CD4-positive, alpha-beta T cell treated with Interferon alpha-2 for 1 hour (primary cell): ENCODE measurements at regions not wholly inside any gene's neighbourhood (a gene's known extent, or its start where the extent isn't known, plus 50 kb on each side); places are given as distances from the start of the nearest gene placed in this dataset.
"Not testable (repeated sequence)": the region's sequence is repeated elsewhere in the genome, so short reads cannot be mapped to it uniquely, and the experiment has no call there.

Source experiments
- DNase-seq, 2 donors: peaks; one replicate each; pipeline ENCODE4 v3.0.0-alpha.2; 2020 to 2022

DNA sequence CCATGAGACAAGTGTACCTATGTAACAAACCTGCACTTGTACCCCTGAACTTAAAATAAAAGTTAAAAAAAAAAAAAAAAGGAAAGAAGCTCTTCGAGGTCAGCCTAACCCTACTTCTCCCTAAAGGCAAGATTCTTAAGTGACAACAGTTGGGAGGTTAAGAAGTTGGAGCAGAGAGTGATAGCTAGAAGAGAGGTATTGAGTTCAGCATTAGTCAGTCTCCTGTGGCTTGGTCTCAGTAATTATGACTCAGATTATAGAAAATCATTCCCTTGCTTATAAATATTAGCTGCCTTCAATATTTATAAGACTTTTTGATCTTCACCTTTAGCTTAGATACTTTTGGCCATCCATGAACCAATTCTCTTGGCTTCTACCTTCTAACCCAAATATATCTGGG lies 926.8 kb upstream of the SLC39A10 start:
- DNase-seq = no peak

DNA sequence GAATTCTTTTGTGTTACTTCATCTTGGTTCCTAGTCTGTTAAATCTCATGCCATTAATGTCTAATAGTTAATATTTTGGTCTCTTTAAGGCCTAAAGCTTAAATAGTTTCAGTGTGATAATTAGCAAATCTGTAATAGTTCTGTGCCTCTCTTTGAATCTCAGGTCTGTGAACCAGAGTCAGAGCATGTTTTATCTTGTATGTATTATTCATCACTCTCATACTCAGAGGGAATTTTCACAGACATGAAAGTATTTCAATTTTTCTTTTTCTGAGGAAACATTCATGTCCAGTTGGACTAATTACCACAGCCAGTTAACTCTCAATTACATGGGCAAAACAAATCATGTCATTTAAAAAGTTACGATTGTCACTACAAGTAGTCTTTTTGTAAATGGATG lies 931.9 kb upstream of the SLC39A10 start:
- no peak for DNase-seq

DNA sequence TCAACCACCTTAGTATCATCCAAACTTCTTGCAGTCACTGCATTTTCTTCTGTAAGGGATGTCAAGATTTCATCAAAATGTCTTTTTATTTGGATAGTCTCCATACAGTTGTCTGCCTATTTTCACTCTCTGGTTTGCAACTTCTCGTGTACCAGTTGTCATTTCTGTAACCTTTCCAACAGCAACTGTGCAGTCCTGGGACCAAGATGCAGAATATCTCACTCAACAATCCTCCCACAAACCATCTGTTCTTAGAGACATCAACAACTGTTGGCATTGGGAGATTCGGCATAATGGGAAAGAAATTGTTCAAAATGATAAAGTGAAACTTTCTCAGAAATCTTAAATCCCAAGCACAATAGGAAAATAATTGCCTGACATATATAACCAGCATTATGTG lies 933.6 kb upstream of the SLC39A10 start:
- no peak for DNase-seq

DNA sequence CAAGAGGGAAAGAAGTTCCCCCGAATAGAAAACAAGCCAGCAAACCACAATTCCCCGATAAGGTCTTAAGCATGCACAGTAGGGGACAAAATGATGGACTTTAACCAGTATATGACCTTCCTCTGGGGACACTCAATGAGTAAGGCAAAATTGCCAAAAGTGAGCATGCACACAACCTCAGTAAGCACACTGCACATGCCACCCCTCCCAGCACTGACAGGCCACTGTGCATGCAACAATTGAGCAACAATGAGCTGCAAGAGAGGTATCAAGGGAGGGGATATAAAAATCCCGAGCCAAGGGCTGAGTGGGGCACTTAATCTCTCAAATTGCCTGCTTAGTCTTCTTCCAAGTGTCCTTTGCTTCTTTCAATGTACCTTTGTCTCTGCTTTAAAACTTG lies 935.8 kb upstream of the SLC39A10 start:
- no peak for DNase-seq

DNA sequence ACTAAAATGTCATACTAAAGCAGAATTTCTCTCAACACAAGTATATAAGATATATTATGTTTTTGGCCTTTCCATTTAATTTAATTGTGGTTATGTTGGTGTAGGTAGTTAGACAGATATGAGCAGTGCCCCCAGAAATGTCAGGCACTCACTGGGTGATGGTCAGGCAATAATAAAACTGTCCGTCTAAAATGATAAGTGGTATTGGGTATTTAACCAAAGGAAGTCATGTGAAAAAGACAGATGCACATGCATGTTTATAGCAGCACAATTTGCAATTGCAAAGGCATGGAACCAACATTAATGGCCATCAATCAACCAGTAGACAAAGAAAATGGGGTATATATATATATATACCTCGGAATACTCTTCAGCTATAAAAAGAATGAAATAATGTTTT lies 936.6 kb upstream of the SLC39A10 start:
- DNase-seq = no peak

DNA sequence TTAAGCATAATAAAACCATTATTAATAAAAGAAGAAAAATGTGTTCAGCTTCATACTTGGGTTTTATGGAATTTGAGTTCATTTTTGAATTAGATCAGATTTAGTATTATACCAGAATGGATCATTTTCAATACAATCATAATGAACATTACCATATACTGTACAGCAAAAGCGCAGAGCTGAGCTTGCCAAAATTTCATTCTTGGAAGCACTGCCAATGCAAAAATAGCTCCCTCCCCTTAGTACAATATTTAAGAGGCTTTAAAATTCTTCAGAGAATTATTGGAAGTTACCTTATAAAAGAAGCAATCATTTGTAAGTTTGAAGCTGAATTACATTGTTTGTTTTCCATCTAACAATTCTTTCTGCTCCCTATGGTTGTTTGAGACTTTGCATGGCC lies 938.1 kb upstream of the SLC39A10 start:
- no peak for DNase-seq

DNA sequence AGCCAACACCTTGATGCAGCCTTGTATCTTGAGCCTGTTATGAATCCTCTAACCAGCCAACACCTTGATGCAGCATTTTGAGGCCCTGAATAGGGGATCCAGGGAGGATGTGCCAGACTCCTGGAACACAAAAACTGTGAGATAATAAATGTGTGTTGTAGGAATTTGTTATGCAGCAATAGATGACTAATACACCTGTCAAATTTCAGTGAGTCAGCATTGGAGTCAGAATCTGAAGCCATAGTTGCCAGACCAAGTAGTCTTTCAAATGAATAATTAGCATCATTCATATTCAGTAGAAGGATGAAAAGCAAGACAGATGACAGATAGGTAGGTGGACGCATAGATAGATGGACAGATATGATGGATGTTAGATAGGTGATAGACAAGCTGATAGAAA lies 942.5 kb upstream of the SLC39A10 start:
- DNase-seq = no peak

DNA sequence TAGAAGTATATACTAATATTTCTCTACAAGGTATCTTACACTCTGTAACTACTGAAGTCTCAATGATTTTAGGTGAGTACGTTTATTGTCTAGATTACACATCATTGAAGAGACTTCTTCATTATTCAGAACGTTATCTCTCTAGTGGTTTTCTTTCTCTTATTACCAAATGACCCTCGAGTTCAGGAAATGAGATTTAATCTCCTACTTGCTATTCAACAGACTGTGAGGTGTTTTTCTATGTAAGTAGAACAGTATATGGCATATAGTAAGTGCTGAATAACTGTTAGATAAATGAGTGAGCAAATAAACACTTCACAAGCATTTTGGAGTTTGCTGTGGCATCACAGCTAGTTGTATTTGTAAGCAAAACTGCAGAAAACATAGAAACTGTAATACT lies 947.2 kb upstream of the SLC39A10 start:
- no peak for DNase-seq

DNA sequence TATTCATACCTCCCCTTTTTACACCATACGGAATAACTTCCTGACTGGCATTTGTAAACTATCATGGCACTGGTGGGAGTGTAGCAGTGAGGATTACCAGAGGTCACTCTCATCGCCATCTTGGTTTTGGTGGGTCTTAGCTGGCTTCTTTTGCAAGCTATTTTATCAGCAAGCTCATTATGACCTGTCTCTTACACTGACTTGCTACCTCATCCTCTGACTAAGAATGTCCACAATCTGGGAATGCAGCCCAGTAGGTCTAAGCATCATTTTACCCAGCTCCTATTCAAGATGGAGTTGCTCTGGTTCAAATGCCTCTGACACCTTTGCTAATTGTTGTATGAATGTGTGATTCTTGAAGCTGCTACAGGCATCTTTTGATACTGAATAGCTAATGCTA lies 950.8 kb upstream of the SLC39A10 start:
- no peak for DNase-seq

DNA sequence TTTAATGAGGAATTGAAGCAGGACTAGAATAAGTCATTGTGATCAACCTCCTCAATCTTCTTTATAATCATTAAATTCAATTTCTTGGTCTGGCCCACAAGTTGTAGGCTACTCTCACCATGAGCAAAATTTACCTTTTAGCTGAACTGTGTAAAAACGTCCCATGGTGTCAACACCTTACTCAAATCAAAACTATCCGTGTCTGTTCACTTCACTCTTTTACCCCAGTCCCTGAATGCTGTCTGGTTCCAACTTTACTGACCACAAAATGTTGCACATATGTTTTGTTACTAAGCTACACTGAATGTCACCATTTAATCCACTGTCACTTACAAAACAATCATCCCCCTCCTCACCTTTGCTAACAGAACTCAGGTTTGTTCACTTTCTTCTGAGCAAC lies 951.6 kb upstream of the SLC39A10 start:
- no peak for DNase-seq

DNA sequence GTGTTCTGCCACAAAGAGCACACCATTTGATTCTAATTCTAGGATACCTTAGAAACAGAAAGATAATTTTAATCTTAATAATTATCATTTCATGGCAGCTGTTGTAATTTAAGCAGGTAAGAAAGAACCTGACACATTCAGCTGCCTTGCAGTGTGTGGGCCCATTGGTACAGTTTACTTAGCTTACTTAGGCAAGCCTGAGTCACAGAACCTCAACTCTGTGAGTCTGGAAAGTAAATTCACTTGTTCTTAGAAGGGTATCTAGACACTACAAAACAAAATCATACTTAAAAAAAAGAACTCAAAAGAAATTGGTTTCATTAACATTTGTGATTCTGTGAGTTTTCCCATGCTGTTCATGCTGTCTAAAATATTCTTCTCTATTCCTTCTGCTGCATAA lies 956.3 kb upstream of the SLC39A10 start:
- DNase-seq = no peak

DNA sequence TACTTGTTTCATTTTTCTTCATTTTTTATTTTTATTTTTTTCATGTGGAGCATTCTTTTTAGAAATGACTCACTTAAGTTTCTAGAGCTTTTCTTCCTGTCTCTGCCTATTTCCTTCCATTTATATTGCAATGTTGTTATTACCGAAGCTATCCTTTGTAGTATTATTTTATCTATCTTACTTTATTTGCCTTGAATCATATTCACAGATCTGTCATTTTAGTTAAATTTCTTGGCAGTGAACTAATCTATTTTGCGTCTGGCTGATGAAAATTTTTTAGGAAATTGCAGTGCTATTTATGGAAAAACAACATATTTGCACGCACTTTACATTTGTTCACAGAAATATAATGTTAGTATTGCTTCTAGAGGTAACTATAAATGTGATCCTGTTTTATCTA lies 956.9 kb upstream of the SLC39A10 start:
- DNase-seq = no peak

DNA sequence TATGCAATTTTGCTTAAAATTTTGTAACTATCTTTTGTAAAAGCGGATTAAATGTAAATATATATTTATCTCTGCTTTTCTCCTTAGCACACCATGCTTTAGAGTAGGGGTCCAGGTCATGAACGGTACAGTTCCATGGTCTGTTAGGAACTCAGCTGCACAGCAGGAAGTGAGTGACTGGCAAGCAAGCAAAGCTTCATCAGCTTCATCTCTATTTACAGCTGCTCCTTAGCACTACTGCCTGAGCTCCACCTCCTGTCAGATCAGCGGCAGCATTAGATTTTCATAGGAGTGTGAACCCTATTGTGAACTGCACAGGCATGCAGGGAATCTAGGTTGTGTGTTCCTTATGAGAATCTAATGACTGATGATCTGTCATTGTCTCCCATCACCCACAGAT lies 959.0 kb upstream of the SLC39A10 start:
- no peak for DNase-seq

DNA sequence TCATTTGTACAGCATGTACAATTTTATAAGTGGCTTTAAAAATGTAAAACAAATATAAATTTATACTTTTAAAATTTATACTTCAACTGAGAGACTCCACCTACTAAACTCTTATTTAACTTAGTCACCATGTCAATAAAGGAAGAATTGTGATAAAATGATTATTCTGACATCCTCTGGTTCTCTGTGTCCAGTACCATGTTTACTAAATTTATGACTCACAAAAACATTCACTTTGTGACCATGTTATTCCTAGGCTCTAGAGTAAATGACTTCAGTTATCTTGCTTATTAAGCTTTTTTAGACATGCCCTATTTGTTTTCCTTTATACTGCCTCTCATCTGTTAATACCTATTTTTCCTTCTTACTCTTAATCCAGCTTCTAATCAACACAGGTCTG lies 959.6 kb upstream of the SLC39A10 start:
- DNase-seq = no peak

DNA sequence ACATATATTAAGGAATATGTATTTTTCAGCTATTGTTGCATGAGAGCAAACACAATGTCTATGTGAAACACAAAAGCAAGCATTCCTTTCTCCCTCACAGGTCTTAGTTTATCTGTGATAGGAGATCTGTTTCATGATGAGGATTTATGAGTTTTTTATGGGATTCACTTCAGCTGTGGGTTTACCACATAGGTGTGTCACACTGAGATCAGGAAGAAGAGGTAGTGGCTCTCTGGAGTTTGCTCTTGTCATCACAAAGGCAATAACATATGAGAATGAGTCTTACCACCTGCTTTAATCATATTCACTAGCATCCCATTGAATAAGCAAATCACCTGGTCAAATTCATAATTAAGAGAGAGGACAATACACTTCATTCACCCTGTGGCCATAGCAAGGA lies 960.3 kb upstream of the SLC39A10 start:
- no peak for DNase-seq

DNA sequence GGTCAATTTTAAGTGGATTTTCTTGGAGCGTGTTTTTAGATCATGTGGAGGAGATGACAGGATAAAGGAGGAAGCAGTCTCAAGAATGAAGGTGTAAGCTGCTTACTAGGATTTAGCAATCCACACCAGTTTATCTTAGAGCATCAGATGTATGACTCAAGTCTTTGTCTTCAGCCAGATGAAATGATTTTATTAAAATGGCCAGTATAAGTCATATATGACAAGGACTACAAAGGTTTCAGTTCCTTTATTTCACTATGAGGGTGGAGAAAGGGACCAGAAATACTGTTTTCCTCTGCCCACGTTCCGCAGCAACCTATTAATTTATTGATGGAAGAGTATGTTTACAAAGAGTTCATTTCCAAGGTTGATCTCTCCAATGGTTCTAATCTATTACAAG lies 970.5 kb upstream of the SLC39A10 start:
- no peak for DNase-seq

DNA sequence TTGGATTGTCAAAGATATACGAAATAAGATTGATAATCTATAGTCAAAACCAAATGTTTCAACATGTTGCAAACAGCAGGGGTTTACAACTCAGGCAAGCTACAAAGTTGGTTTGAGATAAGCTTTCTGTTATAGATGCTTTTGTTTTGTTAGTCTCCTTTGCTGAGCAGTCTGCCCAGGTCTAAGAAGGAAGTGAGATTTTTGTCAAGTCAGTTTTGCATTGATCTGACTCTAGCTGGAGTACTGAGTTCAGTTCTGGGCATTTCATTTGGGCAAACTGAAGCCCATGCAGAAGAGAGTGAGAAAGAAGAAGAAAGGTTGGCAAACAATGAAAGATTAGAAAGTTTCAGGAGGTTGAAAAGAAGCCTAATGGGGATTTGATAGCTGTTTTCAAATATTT lies 983.0 kb upstream of the SLC39A10 start:
- no peak for DNase-seq

DNA sequence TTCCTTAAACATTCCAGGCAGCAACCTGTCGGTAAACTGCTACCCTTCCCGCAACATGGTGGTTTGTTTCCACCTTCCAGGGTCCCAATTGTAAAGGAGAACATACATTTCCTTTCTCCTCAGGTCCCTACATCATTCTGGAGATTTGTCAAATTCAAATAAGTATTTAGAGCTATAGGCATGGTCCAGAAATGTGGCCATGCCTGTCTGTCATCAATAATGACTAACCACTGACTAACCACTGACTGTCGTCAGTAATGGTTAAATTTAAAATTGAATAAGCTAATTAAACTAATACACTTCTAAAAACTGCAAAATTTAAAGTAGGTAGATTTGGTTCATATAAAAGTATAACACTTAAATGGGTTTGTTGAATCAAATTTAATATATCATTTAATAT lies 984.0 kb upstream of the SLC39A10 start:
- no peak for DNase-seq

DNA sequence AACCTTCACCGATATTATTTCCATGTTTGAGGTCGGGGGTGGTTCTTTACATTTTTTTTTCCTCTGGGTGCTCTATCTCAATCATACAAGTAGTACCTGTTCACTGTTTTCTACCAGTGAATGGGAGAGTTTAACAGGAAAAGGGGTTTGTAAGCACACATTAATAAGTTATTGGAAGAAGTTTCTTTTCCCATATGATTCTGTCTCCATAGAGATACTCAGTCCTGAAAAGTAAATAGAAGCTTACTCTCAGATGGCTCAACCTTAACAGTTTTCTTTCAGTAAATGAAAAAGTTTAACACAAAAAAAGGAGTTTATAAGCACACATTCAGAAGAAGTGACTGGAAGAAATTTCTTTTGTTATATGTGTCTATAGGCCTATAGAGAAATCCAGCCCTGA lies 995.6 kb upstream of the SLC39A10 start:
- DNase-seq = no peak

DNA sequence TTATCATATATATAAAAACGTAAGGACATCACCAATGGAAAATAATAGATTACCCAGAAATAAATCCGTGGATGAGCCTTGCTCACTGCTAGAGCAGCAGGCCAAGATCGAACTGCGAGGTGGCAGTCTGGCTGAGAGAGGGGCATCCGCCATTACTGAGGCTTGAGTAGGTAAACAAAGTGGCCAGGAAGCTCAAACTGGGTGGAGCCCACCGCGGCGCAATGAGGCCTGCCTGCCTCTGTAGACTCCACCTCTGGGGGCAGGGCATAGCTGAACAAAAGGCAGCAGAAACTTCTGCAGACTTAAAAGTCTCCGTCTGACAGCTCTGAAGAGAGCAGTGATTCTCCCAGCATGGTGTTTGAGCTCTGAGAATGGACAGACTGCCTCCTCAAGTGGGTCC lies 1018.0 kb upstream of the SLC39A10 start:
- DNase-seq = not testable (repeated sequence)

DNA sequence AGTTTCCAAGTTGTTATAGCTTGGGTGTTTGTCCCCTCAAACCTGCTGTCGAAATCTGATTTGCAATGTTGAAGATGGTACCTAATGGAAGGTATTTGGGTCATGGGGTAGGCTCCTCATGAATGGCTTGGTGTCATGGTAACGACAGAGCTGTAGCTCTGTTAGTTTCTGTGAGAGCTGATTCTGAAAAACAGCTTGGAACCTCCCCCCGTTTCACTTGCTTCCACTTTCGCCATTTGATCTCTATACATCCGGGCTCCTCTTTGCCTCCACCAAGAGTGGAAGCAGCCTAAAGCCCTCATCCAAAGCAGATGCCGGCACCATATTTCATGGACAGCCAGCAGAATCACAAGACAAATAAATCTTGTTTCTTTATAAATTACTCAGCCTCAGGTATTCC lies 1035.1 kb upstream of the SLC39A10 start:
- DNase-seq = no peak

DNA sequence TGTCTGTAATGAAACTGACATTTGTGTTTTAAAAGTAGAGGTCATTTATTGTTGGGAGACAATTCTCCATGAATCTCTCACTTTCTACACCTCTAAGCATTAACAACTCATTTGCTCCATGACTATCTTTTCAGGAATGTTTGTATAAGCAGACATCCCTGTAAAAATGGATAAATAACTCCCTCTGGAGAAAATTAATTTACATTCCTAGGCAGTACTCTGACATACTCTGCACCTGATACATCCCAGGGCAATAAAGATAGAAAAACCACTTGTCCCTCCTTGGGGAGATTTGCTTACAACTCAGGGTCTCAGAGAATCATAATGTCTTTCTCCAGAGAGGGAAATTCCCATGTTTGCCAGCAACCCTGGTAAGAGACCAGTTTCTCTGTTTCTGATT lies 1037.7 kb upstream of the SLC39A10 start:
- DNase-seq = no peak

DNA sequence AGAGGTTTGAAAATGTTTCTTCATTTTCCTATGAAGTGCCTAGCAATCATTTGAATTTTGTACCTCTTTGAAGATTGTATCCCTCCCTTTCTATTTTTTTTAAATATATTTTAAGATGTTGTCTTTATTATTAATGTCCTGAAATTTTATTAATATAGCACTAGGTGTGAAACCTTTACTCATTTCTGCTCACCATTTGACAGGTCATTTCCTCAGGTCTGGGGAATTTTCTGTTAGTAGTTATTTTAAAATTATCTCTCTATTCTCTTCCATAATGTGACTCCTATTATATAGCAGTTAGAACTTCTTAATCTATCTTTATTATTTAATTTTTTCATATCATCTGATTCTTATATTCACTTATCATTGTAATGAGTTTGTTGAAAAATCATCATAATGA lies 1038.6 kb upstream of the SLC39A10 start:
- DNase-seq = no peak

DNA sequence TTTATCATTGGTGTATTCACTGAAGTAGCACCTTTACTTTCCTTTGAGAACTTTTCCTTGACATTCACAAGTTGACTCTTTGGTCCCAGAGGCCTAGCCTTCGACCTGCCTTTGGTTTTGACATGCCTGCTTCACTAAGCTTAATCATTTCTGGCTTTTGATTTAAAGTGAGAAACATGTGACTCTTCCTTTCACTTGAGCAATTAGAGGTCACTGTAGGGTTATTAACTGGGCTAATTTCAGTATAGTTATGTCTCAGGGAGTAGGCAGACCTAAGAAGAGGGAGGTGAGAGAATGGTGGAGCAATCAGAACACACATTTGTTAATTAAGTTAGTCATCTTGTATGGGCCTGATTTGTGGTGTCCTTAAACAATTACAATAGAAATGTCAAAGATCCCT lies 1040.7 kb upstream of the SLC39A10 start:
- DNase-seq = no peak

DNA sequence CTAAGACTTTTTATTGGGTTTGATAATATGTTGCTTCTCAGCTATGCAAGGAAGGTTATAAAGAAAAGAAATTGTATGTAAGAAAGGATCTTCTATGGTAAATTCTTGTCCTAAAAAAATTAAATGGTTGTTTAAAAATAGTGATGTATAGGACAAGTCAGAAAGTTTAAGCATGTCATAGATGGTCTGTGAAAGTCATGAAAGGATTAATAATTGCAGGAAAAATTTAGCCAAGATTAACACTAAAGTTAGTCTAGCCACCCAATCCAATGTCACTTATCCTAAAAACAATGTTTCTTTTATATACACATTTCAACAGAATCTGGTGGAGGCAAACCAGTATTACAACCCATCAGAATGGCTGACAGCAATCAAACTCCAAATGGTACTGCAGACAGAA lies 1046.7 kb upstream of the SLC39A10 start:
- DNase-seq = no peak

DNA sequence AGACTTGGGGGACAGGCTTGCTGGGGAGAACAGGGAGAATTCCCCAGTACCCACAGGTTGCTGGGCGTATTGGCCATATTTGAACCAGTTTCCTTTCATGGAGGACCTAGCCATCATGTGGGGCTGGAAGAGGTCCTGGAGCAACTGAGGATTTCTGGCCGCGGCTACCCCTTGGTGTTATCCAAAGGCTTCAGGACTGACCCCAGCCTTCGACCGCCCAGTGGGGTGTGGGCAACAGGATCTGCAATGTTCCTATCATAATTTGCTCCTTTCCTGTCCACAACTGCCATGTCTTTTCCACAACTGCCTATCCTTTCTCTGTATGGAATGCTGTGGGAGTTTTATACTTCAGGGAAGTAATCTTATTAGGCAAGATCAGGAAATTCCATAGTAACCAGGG lies 1053.6 kb upstream of the SLC39A10 start:
- DNase-seq = no peak

DNA sequence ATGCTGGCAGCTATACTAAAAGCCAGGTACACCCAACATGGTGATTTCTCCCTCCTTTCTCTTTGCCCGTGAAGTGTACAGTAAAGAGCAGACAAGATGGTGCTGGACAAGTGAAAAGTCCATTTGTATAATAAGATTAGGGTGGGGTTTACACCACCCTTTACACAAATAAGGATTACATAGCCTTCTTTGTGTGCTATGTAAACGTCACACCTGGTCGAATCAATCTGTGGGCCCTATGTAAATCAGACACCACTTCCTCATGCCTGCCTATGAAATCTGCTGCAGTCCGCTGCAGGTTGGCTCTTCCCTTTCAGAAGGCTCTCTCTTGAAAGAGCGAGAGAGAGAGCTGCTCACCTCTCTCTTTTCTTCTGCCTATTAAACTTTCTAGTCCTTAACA lies 1054.3 kb upstream of the SLC39A10 start:
- no peak for DNase-seq
